ENCODE measurements at regions not wholly inside any gene's neighbourhood (a gene's known extent, or its start where the extent isn't known, plus 50 kb on each side); places are given as distances from the start of the nearest gene placed in this dataset.

DNA sequence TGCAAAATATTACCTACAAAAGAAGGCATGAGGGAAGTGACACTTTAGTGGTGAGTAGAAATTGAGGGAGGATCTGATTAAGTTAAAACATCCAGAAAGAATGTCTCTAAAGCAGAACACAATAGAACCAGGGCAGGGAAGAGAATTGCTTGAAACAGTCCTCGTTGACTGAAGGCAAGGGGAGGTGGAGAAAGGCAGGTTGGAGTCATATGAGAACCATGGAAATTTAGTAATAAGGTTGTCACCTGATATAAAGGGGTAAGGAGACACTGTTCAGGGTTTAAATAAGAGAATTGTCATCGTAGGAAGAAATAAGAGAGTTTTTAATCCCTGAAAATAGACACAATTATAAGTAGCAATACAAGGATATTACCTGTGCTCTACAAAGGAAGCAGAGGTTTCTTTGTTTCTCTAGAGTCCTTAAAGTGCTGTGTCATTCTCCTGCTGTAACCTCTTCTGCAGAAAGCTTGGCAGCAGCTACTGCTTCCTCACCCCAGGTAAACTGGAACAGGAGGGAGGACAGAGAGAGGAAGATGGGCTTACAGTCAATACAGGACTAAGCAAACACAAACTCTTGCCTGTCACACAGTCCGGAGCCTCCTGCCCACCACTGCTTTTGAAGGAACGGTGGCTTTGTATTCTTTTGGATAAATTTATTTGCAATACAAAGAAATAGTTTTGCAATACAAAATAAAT lies 258.4 kb downstream of the PPARGC1A start:
- no peak for ATAC-seq
- TF ChIP-seq, protein P1, sequence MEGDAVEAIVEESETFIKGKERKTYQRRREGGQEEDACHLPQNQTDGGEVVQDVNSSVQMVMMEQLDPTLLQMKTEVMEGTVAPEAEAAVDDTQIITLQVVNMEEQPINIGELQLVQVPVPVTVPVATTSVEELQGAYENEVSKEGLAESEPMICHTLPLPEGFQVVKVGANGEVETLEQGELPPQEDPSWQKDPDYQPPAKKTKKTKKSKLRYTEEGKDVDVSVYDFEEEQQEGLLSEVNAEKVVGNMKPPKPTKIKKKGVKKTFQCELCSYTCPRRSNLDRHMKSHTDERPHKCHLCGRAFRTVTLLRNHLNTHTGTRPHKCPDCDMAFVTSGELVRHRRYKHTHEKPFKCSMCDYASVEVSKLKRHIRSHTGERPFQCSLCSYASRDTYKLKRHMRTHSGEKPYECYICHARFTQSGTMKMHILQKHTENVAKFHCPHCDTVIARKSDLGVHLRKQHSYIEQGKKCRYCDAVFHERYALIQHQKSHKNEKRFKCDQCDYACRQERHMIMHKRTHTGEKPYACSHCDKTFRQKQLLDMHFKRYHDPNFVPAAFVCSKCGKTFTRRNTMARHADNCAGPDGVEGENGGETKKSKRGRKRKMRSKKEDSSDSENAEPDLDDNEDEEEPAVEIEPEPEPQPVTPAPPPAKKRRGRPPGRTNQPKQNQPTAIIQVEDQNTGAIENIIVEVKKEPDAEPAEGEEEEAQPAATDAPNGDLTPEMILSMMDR (IDR thresholded peaks at IDR 0.05) = no peak
- no peak overlapping the region for H3K4me3 ChIP-seq
- no peaks in the 10 kb centered on the region for H3K27me3 ChIP-seq (ENCODE audit: insufficient read depth in 3 of 3, low read length in 2 of 3)
- no peak overlapping the region for H3K27ac ChIP-seq
- H3K36me3 ChIP-seq (ENCODE audit: insufficient read depth in 1 of 2, low read depth in 1 of 2) = no peaks in the 10 kb centered on the region
- 47 to 64% (median 49%) methylated on average over 4 of the region's 4 CpGs for WGBS, 3 donors
- peaks cover 3% of the 10 kb centered on the region for H3K4me1 ChIP-seq
- H3K9me3 ChIP-seq = peaks cover 9% of the 10 kb centered on the region
- intact Hi-C loops (cut with DNase I) = no loop called here
- no peak for DNase-seq

DNA sequence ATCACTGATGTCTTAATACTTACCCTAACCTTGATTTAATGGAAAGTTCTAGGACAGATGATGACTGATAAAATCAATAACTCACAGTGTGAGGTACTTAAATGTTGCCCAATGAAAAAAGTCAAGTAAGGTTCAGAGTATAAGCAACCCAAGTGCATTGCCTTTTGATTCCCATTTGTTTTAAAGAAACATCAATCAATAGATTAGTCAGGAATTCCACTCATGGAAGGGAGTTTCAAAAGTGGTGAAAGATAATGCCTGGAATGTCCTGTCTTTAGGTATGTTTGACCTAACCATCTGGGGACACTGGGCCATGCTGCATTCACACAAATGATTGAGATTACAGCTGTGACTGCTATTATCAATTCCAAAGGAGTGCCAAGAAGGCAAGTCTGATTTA lies 259.7 kb downstream of the PPARGC1A start:
- peaks cover 18% of the 10 kb centered on the region for H3K9me3 ChIP-seq
- intact Hi-C loops (cut with DNase I) = no loop called here
- DNase-seq (no peak), ATAC-seq (no peak)
- H3K4me1 ChIP-seq = peaks cover 3% of the 10 kb centered on the region
- no peaks in the 10 kb centered on the region for H3K27me3 ChIP-seq (ENCODE audit: insufficient read depth in 3 of 3, low read length in 2 of 3)
- no peak overlapping the region for H3K4me3 ChIP-seq
- TF ChIP-seq, protein P1 (IDR thresholded peaks at IDR 0.05) = no peak
- no peak overlapping the region for H3K27ac ChIP-seq
- H3K36me3 ChIP-seq (ENCODE audit: insufficient read depth in 1 of 2, low read depth in 1 of 2) = no peaks in the 10 kb centered on the region

DNA sequence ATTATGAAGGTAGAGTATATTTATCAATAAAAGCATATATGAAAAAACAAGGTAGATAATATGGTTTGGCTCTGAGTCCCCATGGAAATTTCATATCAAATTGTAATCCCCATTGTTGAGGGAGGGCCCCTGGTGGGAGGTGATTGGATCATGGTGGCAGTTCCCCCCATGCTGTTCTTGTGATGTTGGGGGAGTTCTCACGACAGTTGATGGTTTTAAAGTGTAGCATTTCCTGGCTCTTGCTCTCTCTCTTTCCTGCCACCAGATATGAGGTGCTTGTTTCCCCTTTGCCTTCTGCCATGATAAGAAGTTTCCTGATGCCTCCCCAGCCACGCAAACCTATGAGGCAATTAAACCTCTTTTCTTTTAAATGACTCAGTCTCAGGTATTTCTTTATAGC lies 260.4 kb downstream of the PPARGC1A start:
- H3K9me3 ChIP-seq = peaks cover 18% of the 10 kb centered on the region
- no peak overlapping the region for H3K27ac ChIP-seq
- DNase-seq (no peak), ATAC-seq (no peak)
- WGBS, 3 donors = 43 to 49% (median 49%) methylated on average over 2 of the region's 2 CpGs
- H3K4me3 ChIP-seq = no peak overlapping the region
- peaks cover 3% of the 10 kb centered on the region for H3K4me1 ChIP-seq
- intact Hi-C loops (cut with DNase I) = no loop called here
- H3K36me3 ChIP-seq (ENCODE audit: insufficient read depth in 1 of 2, low read depth in 1 of 2) = no peaks in the 10 kb centered on the region
- H3K27me3 ChIP-seq (ENCODE audit: insufficient read depth in 3 of 3, low read length in 2 of 3) = no peaks in the 10 kb centered on the region
- TF ChIP-seq, protein P1 (IDR thresholded peaks at IDR 0.05) = no peak

DNA sequence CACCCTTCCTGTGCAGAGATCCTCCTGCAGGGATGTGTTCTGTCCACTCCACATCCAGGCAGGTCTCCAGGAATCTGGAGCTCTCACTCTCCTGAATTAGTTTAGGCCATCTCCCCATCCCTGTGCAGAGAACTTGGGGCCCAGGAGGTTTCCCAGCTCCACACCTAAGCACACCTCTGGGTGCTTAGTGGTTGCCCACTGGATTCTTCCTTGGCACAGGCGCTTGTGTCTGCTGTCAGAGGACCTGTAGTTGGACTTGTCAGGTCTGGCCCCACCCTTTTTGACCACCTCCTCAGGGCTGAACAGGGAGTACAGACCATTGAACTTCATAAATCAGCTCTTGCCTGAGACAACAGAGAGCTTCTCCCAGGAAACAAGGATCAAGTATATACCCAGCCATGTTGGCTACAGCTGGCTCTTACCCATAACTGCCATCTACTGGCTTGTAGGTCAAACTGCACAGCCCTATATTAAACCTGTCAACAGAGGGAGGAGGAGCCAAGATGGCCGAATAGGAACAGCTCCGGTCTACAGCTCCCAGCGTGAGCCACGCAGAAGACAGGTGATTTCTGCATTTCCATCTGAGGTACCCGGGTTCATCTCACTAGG lies 275.5 kb downstream of the PPARGC1A start:
- TF ChIP-seq, protein P1 (IDR thresholded peaks at IDR 0.05) = no peak
- 77 to 94% (median 84%) methylated on average over 3 to 5 of the region's 6 CpGs for WGBS, 3 donors
- Histone ChIP-seq H3K4me1 (no peaks in the 10 kb centered on the region), H3K9me3 (no peaks in the 10 kb centered on the region), H3K4me3 (no peak overlapping the region), H3K27me3 (ENCODE audit: insufficient read depth in 3 of 3, low read length in 2 of 3) (no peaks in the 10 kb centered on the region), H3K36me3 (ENCODE audit: insufficient read depth in 1 of 2, low read depth in 1 of 2) (no peaks in the 10 kb centered on the region), H3K27ac (no peak overlapping the region)
- DNase-seq (no peak), ATAC-seq (peak in 3 of 4 donors; percentile 57 to 69 (median 58))
- intact Hi-C loops (cut with DNase I) = no loop called here

DNA sequence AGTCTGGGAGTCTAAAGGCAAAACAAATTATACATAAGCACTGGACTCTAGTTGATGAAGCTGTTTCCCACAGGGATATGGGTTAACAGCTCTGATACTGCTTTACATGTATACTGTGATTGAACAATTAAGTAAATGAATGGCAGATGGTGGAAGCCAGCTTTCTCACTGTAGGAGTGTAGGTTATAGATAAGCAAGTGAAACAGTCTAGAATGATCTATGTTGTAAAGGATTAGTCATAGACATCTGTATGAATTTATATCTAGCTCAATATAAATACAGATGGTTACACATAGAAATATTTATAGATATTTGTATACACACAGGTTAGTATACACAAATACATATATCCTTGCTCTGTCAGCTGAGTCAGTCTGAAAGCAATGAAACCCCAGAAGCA lies 276.1 kb downstream of the PPARGC1A start:
- no peak overlapping the region for H3K27ac ChIP-seq
- ATAC-seq (no peak), DNase-seq (no peak)
- TF ChIP-seq, protein P1 (IDR thresholded peaks at IDR 0.05) = no peak
- H3K9me3 ChIP-seq = no peaks in the 10 kb centered on the region
- H3K36me3 ChIP-seq (ENCODE audit: insufficient read depth in 1 of 2, low read depth in 1 of 2) = no peaks in the 10 kb centered on the region
- intact Hi-C loops (cut with DNase I) = no loop called here
- no peak overlapping the region for H3K4me3 ChIP-seq
- H3K27me3 ChIP-seq (ENCODE audit: insufficient read depth in 3 of 3, low read length in 2 of 3) = no peaks in the 10 kb centered on the region
- no peaks in the 10 kb centered on the region for H3K4me1 ChIP-seq

All from psoas muscle (tissue), 7 donors.